K562 (cell line): ENCODE measurements at regions not wholly inside any gene's neighbourhood (a gene's known extent, or its start where the extent isn't known, plus 50 kb on each side); places are given as distances from the start of the nearest gene placed in this dataset.

ENCODE experiments used
- ATAC-seq: fragments of 200-7000 bp; cut with Tn5 transposase; 3 replicates; pipeline ENCODE4 v1.9.1; 2020; ENCODE audit warnings: moderate library complexity
- BruUV-seq: library from RNA; stranded (reverse); fragments of 400-500 nt; replicated peaks from 2 replicates; lab custom pipeline; 2021; lab: Mats Ljungman, UMichigan
- CTCF ChIA-PET: fragments of 300-600 bp; formaldehyde crosslinking; extraction: SDS; loops from one replicate; lab custom pipeline; 2021; ENCODE audit warnings: low intra/inter-chr PET ratio; lab: Yijun Ruan, JAX
- POLR2A ChIA-PET: fragments of 300-600, 350-650 bp; sonication (Branson Sonifier 250); formaldehyde crosslinking; extraction: SDS; loops from one replicate; lab custom pipeline; 2021; ENCODE audit warnings: antibody characterized with exemption, inconsistent platforms; lab: Yijun Ruan, JAX
- DNase-seq, 4 experiments: peaks; one replicate each; pipeline versions ENCODE4 v3.0.0 to v3.0.0-alpha.2; 2011 to 2018; ENCODE audit warnings: low spot score in 3 of 4, mixed read lengths in 3 of 4; ENCODE audit errors: extremely low read depth in 1 of 4
- FAIRE-seq: peaks from 2 replicates; lab custom pipeline; 2011; peaks lifted over from hg19 to GRCh38; lab: Jason Lieb, UNC
- H2AFZ ChIP-seq: 2 replicates; pipeline ENCODE4 v1.6.0; 2011; ENCODE audit warnings: low read depth, low read length, control low read depth, inconsistent platforms
- H3K27ac ChIP-seq: fragments of 200-600 bp; 3 replicates; pipeline ENCODE4 v1.8.0; 2011; ENCODE audit warnings: low read depth, mild to moderate bottlenecking, control low read depth, inconsistent platforms, low read length, moderate library complexity, mixed read lengths; ENCODE audit errors: extremely low read depth
- H3K27me3 ChIP-seq, 2 experiments: fragments of 300-600 bp in 1 of 2; 2 replicates in 1 of 2; 3 replicates in 1 of 2; pipeline versions ENCODE4 v1.6.0 to v1.8.0; 2011; ENCODE audit warnings: inconsistent platforms in 2 of 2, low read length in 2 of 2, mild to moderate bottlenecking in 1 of 2, mixed read lengths in 1 of 2, moderate library complexity in 1 of 2; ENCODE audit not compliant: control insufficient read depth in 2 of 2, insufficient read depth in 2 of 2
- H3K36me3 ChIP-seq: fragments of 300-600 bp; 3 replicates; pipeline ENCODE4 v1.8.0; 2011; ENCODE audit warnings: mild to moderate bottlenecking, low read length, inconsistent platforms; ENCODE audit not compliant: control insufficient read depth, insufficient read depth
- H3K4me1 ChIP-seq, 2 experiments: fragments of 200-600 bp in 1 of 2; replicated peaks in 1 of 2; 2 replicates in 1 of 2; 3 replicates in 1 of 2; pipeline versions ENCODE4 v1.5.1 to v1.8.0; 2011; ENCODE audit warnings: inconsistent platforms in 2 of 2, low read length in 2 of 2, mild to moderate bottlenecking in 1 of 2, mixed read lengths in 1 of 2, moderate library complexity in 1 of 2; ENCODE audit not compliant: control insufficient read depth in 2 of 2, insufficient read depth in 2 of 2
- H3K4me2 ChIP-seq: 2 replicates; pipeline ENCODE4 v1.6.1; 2011; ENCODE audit warnings: low read length, control low read depth, inconsistent platforms, mixed read lengths; ENCODE audit not compliant: insufficient read depth
- H3K4me3 ChIP-seq: fragments of 200-600 bp; sonication (generic), shearing (Covaris generic); 2 replicates; pipeline ENCODE4 v1.5.1; 2016; ENCODE audit warnings: control low read depth, inconsistent platforms
- H3K79me2 ChIP-seq: fragments of 200-600 bp; 3 replicates; pipeline ENCODE4 v1.8.0; 2011; ENCODE audit warnings: low read length, inconsistent platforms; ENCODE audit not compliant: control insufficient read depth, insufficient read depth
- H3K9ac ChIP-seq, 2 experiments: 2 replicates each; pipeline versions ENCODE4 v1.6.0 to v1.6.1; 2011; ENCODE audit warnings: low read depth in 2 of 2, low read length in 2 of 2, control low read depth in 1 of 2, inconsistent platforms in 1 of 2, mild to moderate bottlenecking in 1 of 2, mixed read lengths in 1 of 2; ENCODE audit not compliant: insufficient read depth in 1 of 2
- H3K9me1 ChIP-seq: one replicate; pipeline ENCODE4 v1.6.0; 2011; ENCODE audit warnings: inconsistent platforms, mild to moderate bottlenecking, low read length, moderate library complexity; ENCODE audit not compliant: control insufficient read depth, insufficient read depth
- H3K9me3 ChIP-seq: replicated peaks from 2 replicates; pipeline ENCODE4 v1.5.1; 2011; ENCODE audit warnings: low read depth, low read length, inconsistent platforms; ENCODE audit not compliant: control insufficient read depth, insufficient read depth
- H4K20me1 ChIP-seq: replicated peaks from 2 replicates; pipeline ENCODE4 v1.6.1; 2011; ENCODE audit warnings: low read length, inconsistent platforms, mixed read lengths; ENCODE audit not compliant: control insufficient read depth, insufficient read depth
- FOXJ2 ChIP-seq: fragments of 200-800 bp; sonication (Bioruptor generic); IDR thresholded peaks from 2 replicates; pipeline ENCODE4 v1.6.1; 2016; ENCODE audit warnings: missing genetic modification characterization, missing compliant biosample characterization
- THRAP3 ChIP-seq: fragments of 450-650 bp; IDR thresholded peaks from 2 replicates; pipeline ENCODE4 v1.6.1; 2016; ENCODE audit warnings: mild to moderate bottlenecking, inconsistent platforms, borderline replicate concordance
- WGBS: fragments of 100-300 bp; shearing (Covaris generic); methylation state at CpG from one replicate; pipeline ENCODE4 v1.1.6; 2016; ENCODE audit warnings: low coverage, mixed read lengths; ENCODE audit not compliant: insufficient coverage; ENCODE audit errors: missing lambda C conversion rate; 5-methylcytosine and 5-hydroxymethylcytosine counted together
- in situ Hi-C: fragments of 300-500 bp; cut with MboI; formaldehyde crosslinking; loops from 4 replicates; pipeline ENCODE4 v1.15.0; 2018; ENCODE audit warnings: inconsistent platforms, mixed read lengths
- intact Hi-C: fragments of 100-400 bp; cut with micrococcal nuclease; formaldehyde crosslinking; loops from 2 replicates; pipeline ENCODE4 v1.14.2; 2022

DNA sequence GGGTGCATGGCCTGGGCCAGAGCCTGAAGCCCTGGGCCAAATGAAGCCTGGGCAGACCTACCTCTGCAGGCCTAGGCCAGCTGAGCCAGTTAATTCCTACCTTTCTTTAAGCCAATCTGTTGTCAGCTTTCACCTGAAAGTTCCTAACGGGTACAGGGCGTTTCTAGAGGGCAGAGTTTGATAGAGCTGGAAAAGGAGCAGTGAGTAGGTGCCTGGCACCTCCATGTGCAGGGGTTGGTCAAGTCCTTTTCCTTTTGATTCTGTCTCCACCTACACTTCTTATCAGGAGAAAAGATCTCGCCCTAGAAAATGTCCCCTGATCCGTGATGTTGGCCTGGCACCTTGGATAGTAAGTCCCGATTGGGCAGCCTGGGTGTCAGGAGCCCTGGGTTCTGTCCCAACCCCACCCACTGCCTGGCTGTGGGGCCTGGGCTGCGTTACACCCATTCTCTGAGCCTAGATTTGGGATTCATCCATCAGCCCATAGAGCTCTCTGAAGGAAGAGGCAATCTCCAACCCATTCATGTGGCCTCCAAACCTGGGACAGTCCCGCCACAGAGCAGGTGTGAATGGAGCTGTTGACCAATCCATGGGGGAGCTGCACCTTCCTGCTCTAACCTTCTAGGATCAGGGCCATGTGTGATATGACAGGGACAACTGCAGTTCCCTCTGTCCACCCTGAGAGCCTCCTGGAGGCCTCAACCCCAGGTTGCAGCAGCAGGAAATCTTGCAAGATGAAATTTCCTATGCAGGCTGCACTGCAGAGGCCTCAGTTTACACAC is 304.3 kb downstream of the MATN1 start:
- ATAC-seq: no peak
- no peak overlapping the region for H3K27ac ChIP-seq
- no peaks in the 10 kb centered on the region for H3K9me3 ChIP-seq
- FAIRE-seq: no peak
- POLR2A ChIA-PET: interaction anchor here (0.7 kb wide), 1 partner anchor 16 kb away, joined by 3 read pairs; no protein-coding TSS in a partner anchor
- TF ChIP-seq THRAP3: no peak
- TF ChIP-seq FOXJ2 (tag): no peak
- TF ChIP-seq, all 486 proteins: peak for 0
- H3K36me3 ChIP-seq: no peaks in the 10 kb centered on the region
- no peak overlapping the region for H2AFZ ChIP-seq
- intact Hi-C loops: no loop called here
- no peak overlapping the region for H3K9ac ChIP-seq
- in situ Hi-C loops: no loop called here
- no peaks in the 10 kb centered on the region for H3K79me2 ChIP-seq
- CTCF ChIA-PET: no interaction called here
- peaks cover 2 to 27% of the 10 kb centered on the region in 2 experiments; a peak in 2 of 5 replicates for H3K27me3 ChIP-seq
- no TSS peak for BruUV-seq
- H3K9me1 ChIP-seq: peaks cover 3% of the 10 kb centered on the region
- DNase-seq: no peak
- H3K4me3 ChIP-seq: no peak overlapping the region
- no peaks in the 10 kb centered on the region; a peak in 1 of 5 replicates for H3K4me1 ChIP-seq
- 1% methylated on average over 7 of the region's 7 CpGs for WGBS
- H4K20me1 ChIP-seq: 0 out of 2 replicates have a peak, but pooled peaks cover 3% of the 10 kb centered on the region
- H3K4me2 ChIP-seq: no peak overlapping the region
